ENCODE measurements at regions not wholly inside any gene's neighbourhood (a gene's known extent, or its start where the extent isn't known, plus 50 kb on each side); places are given as distances from the start of the nearest gene placed in this dataset.

DNA sequence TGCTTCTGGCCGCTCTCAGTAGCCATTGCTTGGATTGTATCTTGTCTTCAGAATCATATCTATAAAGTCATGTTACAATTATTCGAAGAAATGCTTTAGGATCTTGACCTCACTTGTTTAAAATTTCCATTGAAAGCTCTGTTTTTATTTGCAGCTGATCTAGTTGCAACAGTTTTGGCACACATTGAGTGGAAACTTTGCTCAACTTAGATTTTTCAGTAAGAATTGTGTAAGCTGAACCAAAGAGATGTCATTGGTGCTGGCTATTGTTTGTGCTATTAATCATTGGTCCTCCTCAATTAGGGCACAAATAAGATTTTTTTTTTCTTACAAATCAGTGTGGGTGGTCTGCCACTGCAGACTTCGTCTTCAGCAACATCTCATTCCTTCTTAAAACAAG is 649.2 kb downstream of the MMUT start:
- no peak for TF ChIP-seq POLR2A (IDR thresholded peaks at IDR 0.05)
- TF ChIP-seq, protein P1, sequence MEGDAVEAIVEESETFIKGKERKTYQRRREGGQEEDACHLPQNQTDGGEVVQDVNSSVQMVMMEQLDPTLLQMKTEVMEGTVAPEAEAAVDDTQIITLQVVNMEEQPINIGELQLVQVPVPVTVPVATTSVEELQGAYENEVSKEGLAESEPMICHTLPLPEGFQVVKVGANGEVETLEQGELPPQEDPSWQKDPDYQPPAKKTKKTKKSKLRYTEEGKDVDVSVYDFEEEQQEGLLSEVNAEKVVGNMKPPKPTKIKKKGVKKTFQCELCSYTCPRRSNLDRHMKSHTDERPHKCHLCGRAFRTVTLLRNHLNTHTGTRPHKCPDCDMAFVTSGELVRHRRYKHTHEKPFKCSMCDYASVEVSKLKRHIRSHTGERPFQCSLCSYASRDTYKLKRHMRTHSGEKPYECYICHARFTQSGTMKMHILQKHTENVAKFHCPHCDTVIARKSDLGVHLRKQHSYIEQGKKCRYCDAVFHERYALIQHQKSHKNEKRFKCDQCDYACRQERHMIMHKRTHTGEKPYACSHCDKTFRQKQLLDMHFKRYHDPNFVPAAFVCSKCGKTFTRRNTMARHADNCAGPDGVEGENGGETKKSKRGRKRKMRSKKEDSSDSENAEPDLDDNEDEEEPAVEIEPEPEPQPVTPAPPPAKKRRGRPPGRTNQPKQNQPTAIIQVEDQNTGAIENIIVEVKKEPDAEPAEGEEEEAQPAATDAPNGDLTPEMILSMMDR (IDR thresholded peaks at IDR 0.05): no peak
